SK-N-SH (cell line): ENCODE measurements at regions not wholly inside any gene's neighbourhood (a gene's known extent, or its start where the extent isn't known, plus 50 kb on each side); places are given as distances from the start of the nearest gene placed in this dataset.
"Not testable (repeated sequence)": the region's sequence is repeated elsewhere in the genome, so short reads cannot be mapped to it uniquely, and the experiment has no call there.

Experiments
- CTCF ChIA-PET: fragments of 300-600, 350-600 bp; formaldehyde crosslinking; extraction: SDS; loops from one replicate; lab custom pipeline; 2021; lab: Yijun Ruan, JAX
- POLR2A ChIA-PET: fragments of 350-600 bp; sonication (Branson Sonifier 250); formaldehyde crosslinking; extraction: SDS; loops from one replicate; lab custom pipeline; 2020; ENCODE audit warnings: antibody characterized with exemption, inconsistent platforms; lab: Yijun Ruan, JAX
- DNase-seq: peaks from one replicate; pipeline ENCODE4 v3.0.0; 2012
- H2AFZ ChIP-seq: fragments of 200-600 bp; sonication (generic); 2 replicates; pipeline ENCODE4 v1.8.1; 2016; ENCODE audit warnings: antibody characterized with exemption, mild to moderate bottlenecking, low read depth
- H3F3A ChIP-seq: fragments of 200-600 bp; sonication (generic); replicated peaks from 2 replicates; pipeline ENCODE3; 2016; ENCODE audit warnings: antibody characterized with exemption, mild to moderate bottlenecking; ENCODE audit not compliant: insufficient read depth
- H3K27ac ChIP-seq, 2 experiments: fragments of 200-500 bp in 1 of 2; fragments of 200-600 bp in 1 of 2; sonication (Bioruptor generic) in 1 of 2; sonication (generic), shearing (Covaris generic) in 1 of 2; 2 replicates each; pipeline versions ENCODE4 v1.5.1 to v1.6.1; 2014 to 2016; ENCODE audit warnings: low read depth in 2 of 2, inconsistent platforms in 1 of 2, low read length in 1 of 2, mild to moderate bottlenecking in 1 of 2, mixed read lengths in 1 of 2
- H3K27me3 ChIP-seq: fragments of 200-600 bp; sonication (generic), shearing (Covaris generic); 2 replicates; pipeline ENCODE4 v1.6.1; 2016; ENCODE audit warnings: mixed run types; ENCODE audit not compliant: insufficient read depth
- H3K36me3 ChIP-seq, 2 experiments: fragments of 200-500 bp in 1 of 2; fragments of 200-600 bp in 1 of 2; sonication (Bioruptor generic) in 1 of 2; sonication (generic) in 1 of 2; replicated peaks in 1 of 2; 2 replicates each; pipeline versions ENCODE3 to v1.5.1; 2014 to 2016; ENCODE audit warnings: low read length in 1 of 2, mild to moderate bottlenecking in 1 of 2; ENCODE audit not compliant: insufficient read depth in 2 of 2, control insufficient read depth in 1 of 2
- H3K4me1 ChIP-seq, 2 experiments: fragments of 200-500 bp in 1 of 2; fragments of 200-600 bp in 1 of 2; sonication (Bioruptor generic) in 1 of 2; sonication (generic), shearing (Covaris generic) in 1 of 2; 2 replicates each; pipeline versions ENCODE4 v1.5.1 to v1.6.1; 2014 to 2016; ENCODE audit warnings: low read depth in 1 of 2, low read length in 1 of 2, mixed run types in 1 of 2; ENCODE audit not compliant: insufficient read depth in 2 of 2, control insufficient read depth in 1 of 2
- H3K4me2 ChIP-seq: fragments of 200-600 bp; sonication (generic), shearing (Covaris generic); 2 replicates; pipeline ENCODE4 v1.6.1; 2017; ENCODE audit warnings: mixed run types
- H3K4me3 ChIP-seq, 2 experiments: fragments of 200-500 bp in 1 of 2; fragments of 200-600 bp in 1 of 2; sonication (Bioruptor generic) in 1 of 2; sonication (generic), shearing (Covaris generic) in 1 of 2; 2 replicates each; pipeline versions ENCODE4 v1.5.1 to v1.8.1; 2014 to 2016; ENCODE audit warnings: low read depth in 2 of 2, inconsistent platforms in 1 of 2, low read length in 1 of 2, mild to moderate bottlenecking in 1 of 2, mixed read lengths in 1 of 2, moderate library complexity in 1 of 2
- H3K79me2 ChIP-seq: fragments of 200-600 bp; sonication (generic); 2 replicates; pipeline ENCODE4 v1.8.1; 2017; ENCODE audit warnings: mild to moderate bottlenecking; ENCODE audit not compliant: insufficient read depth
- H3K9ac ChIP-seq: fragments of 200-600 bp; sonication (generic); 2 replicates; pipeline ENCODE4 v1.6.1; 2017; ENCODE audit warnings: mixed run types
- H3K9me2 ChIP-seq: fragments of 200-600 bp; sonication (generic); 2 replicates; pipeline ENCODE4 v1.6.1; 2017; ENCODE audit warnings: mixed run types
- H3K9me3 ChIP-seq: fragments of 200-600 bp; sonication (generic); 2 replicates; pipeline ENCODE4 v1.6.1; 2017; ENCODE audit warnings: mixed run types, mild to moderate bottlenecking, moderate library complexity
- H4K20me1 ChIP-seq: fragments of 200-600 bp; sonication (generic); 2 replicates; pipeline ENCODE4 v1.6.1; 2017; ENCODE audit warnings: mild to moderate bottlenecking, mixed run types; ENCODE audit not compliant: insufficient read depth
- FOSL2 ChIP-seq: IDR thresholded peaks from 2 replicates; pipeline ENCODE4 v1.4.0; 2012; ENCODE audit warnings: low read depth, mild to moderate bottlenecking, moderate library complexity, borderline replicate concordance
- WGBS: methylation state at CpG from one replicate; pipeline ENCODE4 v1.1.6; 2017; ENCODE audit warnings: low lambda C conversion rate; 5-methylcytosine and 5-hydroxymethylcytosine counted together

- no peak for TF ChIP-seq FOSL2
Measured at GRCh38 chr15:92848852-92849598, 51.1 kb upstream of the CHD2 start (continued).

DNA sequence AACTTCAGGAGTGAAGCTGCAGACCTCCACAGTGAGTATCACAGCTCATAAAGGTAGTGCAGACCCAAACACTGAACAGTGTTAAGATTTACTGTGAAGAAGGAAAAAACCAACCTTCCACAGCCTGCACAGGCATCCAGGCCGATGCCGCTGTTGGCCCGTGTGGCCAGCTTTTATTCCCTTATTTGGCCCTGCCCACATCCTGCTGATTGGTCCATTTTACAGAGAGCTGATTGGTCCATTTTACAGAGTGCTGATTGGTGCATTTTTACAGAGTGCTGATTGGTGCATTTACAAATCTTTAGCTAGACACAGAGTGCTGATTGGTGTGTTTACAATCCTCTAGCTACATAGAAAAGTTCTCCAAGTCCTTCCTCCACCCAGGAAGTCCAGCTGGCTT lies 49.9 kb upstream of the CHD2 start:
- H3K79me2 ChIP-seq, H3K4me3 ChIP-seq, H3K36me3 ChIP-seq, H3K4me1 ChIP-seq, H2AFZ ChIP-seq, H3K9me3 ChIP-seq, H3K27ac ChIP-seq, H3K9me2 ChIP-seq, H3F3A ChIP-seq, DNase-seq, H4K20me1 ChIP-seq, H3K4me2 ChIP-seq, POLR2A ChIA-PET, CTCF ChIA-PET, H3K27me3 ChIP-seq, H3K9ac ChIP-seq: not testable (repeated sequence)
- WGBS = 85% methylated on average over 3 of the region's 3 CpGs
